ENCODE measurements at regions not wholly inside any gene's neighbourhood (a gene's known extent, or its start where the extent isn't known, plus 50 kb on each side); places are given as distances from the start of the nearest gene placed in this dataset.
"Not testable (repeated sequence)": the region's sequence is repeated elsewhere in the genome, so short reads cannot be mapped to it uniquely, and the experiment has no call there.

GRCh38 chrX:21207080-21207479, 167.1 kb upstream of the CNKSR2 start:
- Histone ChIP-seq H3K4me1 (ENCODE audit: low read depth) (no peaks in the 10 kb centered on the region), H3K36me3 (no peaks in the 10 kb centered on the region), H3K9me3 (ENCODE audit: low read depth) (no peaks in the 10 kb centered on the region), H3K4me3 (no peak overlapping the region), H3K27ac (no peak overlapping the region), H3K27me3 (no peaks in the 10 kb centered on the region)
- no peak for DNase-seq (ENCODE audit: low read depth in 1 of 2, low spot score in 1 of 2)
- TF ChIP-seq CTCF (IDR thresholded peaks at IDR 0.05; ENCODE audit: low read depth, low read length), result no peak

- H3K36me3 ChIP-seq; H3K4me3 ChIP-seq; H3K9me3 ChIP-seq (ENCODE audit: low read depth); DNase-seq (ENCODE audit: low read depth in 1 of 2, low spot score in 1 of 2); H3K27me3 ChIP-seq; H3K4me1 ChIP-seq (ENCODE audit: low read depth); H3K27ac ChIP-seq: not testable (repeated sequence)
Measured at GRCh38 chrX:21219208-21219607, 155.0 kb upstream of the CNKSR2 start.

- Histone ChIP-seq H3K4me3 (no peak overlapping the region), H3K9me3 (ENCODE audit: low read depth) (no peaks in the 10 kb centered on the region), H3K4me1 (ENCODE audit: low read depth) (no peaks in the 10 kb centered on the region), H3K36me3 (no peaks in the 10 kb centered on the region), H3K27ac (no peak overlapping the region), H3K27me3 (no peaks in the 10 kb centered on the region)
- DNase-seq (ENCODE audit: low read depth in 1 of 2, low spot score in 1 of 2), result no peak
- TF ChIP-seq CTCF (IDR thresholded peaks at IDR 0.05; ENCODE audit: low read depth, low read length), result no peak
Measured at GRCh38 chrX:21225643-21226042, 148.6 kb upstream of the CNKSR2 start.

- not testable (repeated sequence) for H3K27me3 ChIP-seq; H3K4me1 ChIP-seq (ENCODE audit: low read depth); H3K9me3 ChIP-seq (ENCODE audit: low read depth); H3K4me3 ChIP-seq; DNase-seq (ENCODE audit: low read depth in 1 of 2, low spot score in 1 of 2); H3K36me3 ChIP-seq; H3K27ac ChIP-seq
Measured at GRCh38 chrX:21228974-21229373, 145.2 kb upstream of the CNKSR2 start.

GRCh38 chrX:21255032-21255618, 119.1 kb upstream of the CNKSR2 start:
- Histone ChIP-seq H3K4me1 (ENCODE audit: low read depth) (no peaks in the 10 kb centered on the region), H3K4me3 (no peak overlapping the region), H3K27me3 (no peaks in the 10 kb centered on the region), H3K36me3 (no peaks in the 10 kb centered on the region), H3K27ac (no peak overlapping the region), H3K9me3 (ENCODE audit: low read depth) (no peaks in the 10 kb centered on the region)
- TF ChIP-seq CTCF (IDR thresholded peaks at IDR 0.05; ENCODE audit: low read depth, low read length), result no peak
- DNase-seq (ENCODE audit: low read depth in 1 of 2, low spot score in 1 of 2), result no peak

GRCh38 chrX:21266949-21267348, 107.3 kb upstream of the CNKSR2 start:
- TF ChIP-seq CTCF (IDR thresholded peaks at IDR 0.05; ENCODE audit: low read depth, low read length), result no peak
- Histone ChIP-seq H3K9me3 (ENCODE audit: low read depth) (no peaks in the 10 kb centered on the region), H3K36me3 (no peaks in the 10 kb centered on the region), H3K27me3 (no peaks in the 10 kb centered on the region), H3K4me1 (ENCODE audit: low read depth) (no peaks in the 10 kb centered on the region), H3K4me3 (no peak overlapping the region), H3K27ac (no peak overlapping the region)
- DNase-seq (ENCODE audit: low read depth in 1 of 2, low spot score in 1 of 2), result no peak

All from cardiac muscle cell (in vitro differentiated cells and primary cell).